ENCODE measurements at regions not wholly inside any gene's neighbourhood (a gene's known extent, or its start where the extent isn't known, plus 50 kb on each side); places are given as distances from the start of the nearest gene placed in this dataset.

GRCh38 chr1:163781146-163781545 lies 459.4 kb downstream of the NUF2 start:
- ATAC-seq = no peak
- Histone ChIP-seq H3K27ac (ENCODE audit: low read length) (no peak overlapping the region), H3K27me3 (ENCODE audit: control insufficient read depth, insufficient read depth, low read length) (no peaks in the 10 kb centered on the region), H3K36me3 (ENCODE audit: control insufficient read depth, insufficient read depth, low read length) (no peaks in the 10 kb centered on the region), H3K4me1 (ENCODE audit: control insufficient read depth, insufficient read depth, low read length) (no peaks in the 10 kb centered on the region), H3K4me3 (ENCODE audit: low read depth in 2 of 2, low read length in 2 of 2) (no peak overlapping the region), H3K9me3 (ENCODE audit: control insufficient read depth, insufficient read depth, low read depth, low read length) (peaks cover 3% of the 10 kb centered on the region; the same call in 1 of the 2 replicates)
- BruUV-seq (replicated peaks) = no TSS peak
- TF ChIP-seq REST (IDR thresholded peaks at IDR 0.05; ENCODE audit: insufficient read depth in 1 of 2, low read depth in 2 of 2, low read length in 1 of 2) = no peak
- no peak for TF ChIP-seq POLR2AphosphoS5 (IDR thresholded peaks at IDR 0.05; ENCODE audit: low read depth, low read length)
- no peak for TF ChIP-seq SIN3A (IDR thresholded peaks at IDR 0.05; ENCODE audit: borderline replicate concordance, insufficient read depth, low read depth, low read length)
- TF ChIP-seq CTCF (IDR thresholded peaks at IDR 0.05) = no peak
- no peak for TF ChIP-seq TCF7L2 (IDR thresholded peaks at IDR 0.05; ENCODE audit: low read depth, low read length)
- intact Hi-C loops (cut with micrococcal nuclease; ENCODE audit: unreplicated experiment) = no loop called here
- POLR2A ChIA-PET = no interaction called here
- DNase-seq (ENCODE audit: low read depth, low spot score) = no peak
- in situ Hi-C loops (cut with HindIII; ENCODE audit: low pct_unique_long_range_greater_than_20kb, low sequenced_read_pairs) = no loop called here
- CTCF ChIA-PET = no interaction called here

- intact Hi-C loops (cut with micrococcal nuclease; ENCODE audit: unreplicated experiment) = no loop called here
- no peaks in the 10 kb centered on the region for H3K36me3 ChIP-seq (ENCODE audit: control insufficient read depth, insufficient read depth, low read length)
- no peaks in the 10 kb centered on the region; the same call in 1 of the 2 replicates for H3K9me3 ChIP-seq (ENCODE audit: control insufficient read depth, insufficient read depth, low read depth, low read length)
- DNase-seq (ENCODE audit: low read depth, low spot score) = no peak
- BruUV-seq (replicated peaks) = no TSS peak
- POLR2A ChIA-PET = no interaction called here
- in situ Hi-C loops (cut with HindIII; ENCODE audit: low pct_unique_long_range_greater_than_20kb, low sequenced_read_pairs) = no loop called here
- H3K4me3 ChIP-seq (ENCODE audit: low read depth in 2 of 2, low read length in 2 of 2) = no peak overlapping the region
- TF ChIP-seq CTCF (IDR thresholded peaks at IDR 0.05) = no peak
- no peak for TF ChIP-seq TCF7L2 (IDR thresholded peaks at IDR 0.05; ENCODE audit: low read depth, low read length)
- TF ChIP-seq POLR2AphosphoS5 (IDR thresholded peaks at IDR 0.05; ENCODE audit: low read depth, low read length) = no peak
- no peak for TF ChIP-seq SIN3A (IDR thresholded peaks at IDR 0.05; ENCODE audit: borderline replicate concordance, insufficient read depth, low read depth, low read length)
- TF ChIP-seq REST (IDR thresholded peaks at IDR 0.05; ENCODE audit: insufficient read depth in 1 of 2, low read depth in 2 of 2, low read length in 1 of 2) = no peak
- H3K27me3 ChIP-seq (ENCODE audit: control insufficient read depth, insufficient read depth, low read length) = no peaks in the 10 kb centered on the region
- no peak for ATAC-seq
- H3K4me1 ChIP-seq (ENCODE audit: control insufficient read depth, insufficient read depth, low read length) = no peaks in the 10 kb centered on the region
- CTCF ChIA-PET = no interaction called here
- H3K27ac ChIP-seq (ENCODE audit: low read length) = no peak overlapping the region
Measured at GRCh38 chr1:163785868-163786405, 464.2 kb downstream of the NUF2 start.
